HG02852 (cell line): ENCODE measurements at regions not wholly inside any gene's neighbourhood (a gene's known extent, or its start where the extent isn't known, plus 50 kb on each side); places are given as distances from the start of the nearest gene placed in this dataset.

Source experiments
- ATAC-seq: cut with Tn5 transposase; IDR thresholded peaks from one replicate; pipeline ENCODE4 v1.9.1; 2021; ENCODE audit warnings: mild to moderate bottlenecking, moderate library complexity; ENCODE audit not compliant: unreplicated experiment

- no peak for ATAC-seq
These were observed 141.5 kb downstream of the VEGFA start for GRCh38 chr6:43911354-43912115.

GRCh38 chr6:43910638-43911353 is 140.8 kb downstream of the VEGFA start:
- no peak for ATAC-seq

GRCh38 chr6:43910149-43910637 is 140.2 kb downstream of the VEGFA start:
- ATAC-seq: no peak

GRCh38 chr6:43909474-43910148 is 139.6 kb downstream of the VEGFA start:
- no peak for ATAC-seq

GRCh38 chr6:43907789-43908472 is 137.9 kb downstream of the VEGFA start:
- no peak for ATAC-seq

GRCh38 chr6:43907312-43907711 is 137.3 kb downstream of the VEGFA start:
- ATAC-seq: no peak

- no peak for ATAC-seq
These were observed 134.5 kb downstream of the VEGFA start for GRCh38 chr6:43904311-43905123.

GRCh38 chr6:43903739-43904290 is 133.8 kb downstream of the VEGFA start:
- no peak for ATAC-seq

- ATAC-seq: no peak
These were observed 131.8 kb downstream of the VEGFA start for GRCh38 chr6:43901733-43902230.

GRCh38 chr6:43900916-43901732 is 131.1 kb downstream of the VEGFA start:
- no peak for ATAC-seq

- no peak for ATAC-seq
These were observed 130.5 kb downstream of the VEGFA start for GRCh38 chr6:43900560-43900915.

- no peak for ATAC-seq
These were observed 129.8 kb downstream of the VEGFA start for GRCh38 chr6:43899830-43900229.

GRCh38 chr6:43898358-43899131 is 128.5 kb downstream of the VEGFA start:
- ATAC-seq: no peak

GRCh38 chr6:43897571-43898302 is 127.7 kb downstream of the VEGFA start:
- no peak for ATAC-seq

- no peak for ATAC-seq
These were observed 126.6 kb downstream of the VEGFA start for GRCh38 chr6:43896329-43897255.

GRCh38 chr6:43895656-43896328 is 125.8 kb downstream of the VEGFA start:
- no peak for ATAC-seq
